Large intestine (tissue), 3 donors: ENCODE measurements at regions not wholly inside any gene's neighbourhood (a gene's known extent, or its start where the extent isn't known, plus 50 kb on each side); places are given as distances from the start of the nearest gene placed in this dataset.

Experiments
- DNase-seq, 2 donors: peaks; one replicate each; pipeline versions ENCODE4 v3.0.0 to v3.0.0-alpha.2; 2013
- H3K27ac ChIP-seq: one replicate; pipeline ENCODE4 v1.5.1; 2013; ENCODE audit warnings: low read length
- H3K27me3 ChIP-seq: 2 replicates; pipeline ENCODE4 v1.6.1; 2013; ENCODE audit warnings: low read length; ENCODE audit not compliant: control insufficient read depth, insufficient read depth
- H3K36me3 ChIP-seq: 2 replicates; pipeline ENCODE4 v1.6.1; 2013; ENCODE audit warnings: low read length; ENCODE audit not compliant: control insufficient read depth, insufficient read depth
- H3K4me1 ChIP-seq: one replicate; pipeline ENCODE4 v1.6.1; 2013; ENCODE audit warnings: low read length; ENCODE audit not compliant: control insufficient read depth, insufficient read depth
- H3K4me3 ChIP-seq: one replicate; pipeline ENCODE4 v1.5.1; 2013; ENCODE audit warnings: low read length
- H3K9me3 ChIP-seq: one replicate; pipeline ENCODE4 v1.6.1; 2013; ENCODE audit warnings: mild to moderate bottlenecking, low read depth, low read length, moderate library complexity; ENCODE audit not compliant: control insufficient read depth
- WGBS: methylation state at CpG from one replicate; pipeline ENCODE4 v1.1.5; 2013; ENCODE audit warnings: low lambda C conversion rate; ENCODE audit not compliant: insufficient coverage; 5-methylcytosine and 5-hydroxymethylcytosine counted together

- H3K36me3 ChIP-seq = no peaks in the 10 kb centered on the region
- no peaks in the 10 kb centered on the region for H3K9me3 ChIP-seq
- H3K27me3 ChIP-seq = no peaks in the 10 kb centered on the region
- DNase-seq = no peak
- no peak overlapping the region for H3K4me3 ChIP-seq
- WGBS = 54% methylated on average over 3 of the region's 4 CpGs
- H3K4me1 ChIP-seq = no peaks in the 10 kb centered on the region
- H3K27ac ChIP-seq = no peak overlapping the region
These were observed 120.4 kb upstream of the FST start for GRCh38 chr5:53359916-53360517.

- Histone ChIP-seq H3K9me3 (no peaks in the 10 kb centered on the region), H3K27ac (no peak overlapping the region), H3K4me1 (no peaks in the 10 kb centered on the region), H3K4me3 (no peak overlapping the region), H3K27me3 (no peaks in the 10 kb centered on the region), H3K36me3 (no peaks in the 10 kb centered on the region)
- no peak for DNase-seq
These were observed 119.6 kb upstream of the FST start for GRCh38 chr5:53360811-53361210.

- Histone ChIP-seq H3K36me3 (no peaks in the 10 kb centered on the region), H3K9me3 (no peaks in the 10 kb centered on the region), H3K4me1 (no peaks in the 10 kb centered on the region), H3K27me3 (no peaks in the 10 kb centered on the region), H3K4me3 (no peak overlapping the region), H3K27ac (no peak overlapping the region)
- WGBS = no CpG with 5 or more reads among the region's 4 CpGs
- DNase-seq = no peak
These were observed 118.7 kb upstream of the FST start for GRCh38 chr5:53361708-53362107.

GRCh38 chr5:53362521-53362941 is 117.9 kb upstream of the FST start:
- DNase-seq = no peak
- 83% methylated on average over 2 of the region's 5 CpGs for WGBS
- Histone ChIP-seq H3K4me1 (no peaks in the 10 kb centered on the region), H3K4me3 (no peak overlapping the region), H3K36me3 (no peaks in the 10 kb centered on the region), H3K27ac (no peak overlapping the region), H3K27me3 (no peaks in the 10 kb centered on the region), H3K9me3 (no peaks in the 10 kb centered on the region)

GRCh38 chr5:53364061-53364460 is 116.4 kb upstream of the FST start:
- DNase-seq = no peak
- H3K27ac ChIP-seq = no peak overlapping the region
- no peaks in the 10 kb centered on the region for H3K27me3 ChIP-seq
- H3K36me3 ChIP-seq = no peaks in the 10 kb centered on the region
- H3K9me3 ChIP-seq = no peaks in the 10 kb centered on the region
- no peak overlapping the region for H3K4me3 ChIP-seq
- H3K4me1 ChIP-seq = no peaks in the 10 kb centered on the region
- 100% methylated on average over 1 of the region's 3 CpGs for WGBS

GRCh38 chr5:53366245-53366644 is 114.2 kb upstream of the FST start:
- Histone ChIP-seq H3K4me1 (no peaks in the 10 kb centered on the region), H3K27me3 (no peaks in the 10 kb centered on the region), H3K36me3 (no peaks in the 10 kb centered on the region), H3K4me3 (no peak overlapping the region), H3K9me3 (no peaks in the 10 kb centered on the region), H3K27ac (no peak overlapping the region)
- no peak for DNase-seq
- WGBS = 100% methylated on average over 3 of the region's 5 CpGs

- WGBS = no CpG with 5 or more reads among the region's 1 CpG
- H3K27ac ChIP-seq = no peak overlapping the region
- no peaks in the 10 kb centered on the region for H3K36me3 ChIP-seq
- DNase-seq = no peak
- H3K4me3 ChIP-seq = no peak overlapping the region
- H3K4me1 ChIP-seq = no peaks in the 10 kb centered on the region
- no peaks in the 10 kb centered on the region for H3K27me3 ChIP-seq
- no peaks in the 10 kb centered on the region for H3K9me3 ChIP-seq
These were observed 112.7 kb upstream of the FST start for GRCh38 chr5:53367727-53368126.

- Histone ChIP-seq H3K9me3 (no peaks in the 10 kb centered on the region), H3K27ac (no peak overlapping the region), H3K4me3 (no peak overlapping the region), H3K4me1 (no peaks in the 10 kb centered on the region), H3K36me3 (no peaks in the 10 kb centered on the region), H3K27me3 (no peaks in the 10 kb centered on the region)
- WGBS = no CpG with 5 or more reads among the region's 1 CpG
- no peak for DNase-seq
These were observed 111.9 kb upstream of the FST start for GRCh38 chr5:53368516-53368915.

- Histone ChIP-seq H3K4me1 (no peaks in the 10 kb centered on the region), H3K27me3 (no peaks in the 10 kb centered on the region), H3K9me3 (no peaks in the 10 kb centered on the region), H3K4me3 (no peak overlapping the region), H3K36me3 (no peaks in the 10 kb centered on the region), H3K27ac (no peak overlapping the region)
- no peak for DNase-seq
- no CpG with 5 or more reads among the region's 2 CpGs for whole genome bisulfite sequencing
These were observed 111.3 kb upstream of the FST start for GRCh38 chr5:53368966-53369605.

- DNase-seq = no peak
- WGBS = 61% methylated on average over 2 of the region's 3 CpGs
- H3K4me3 ChIP-seq = no peak overlapping the region
These were observed 110.7 kb upstream of the FST start for GRCh38 chr5:53369681-53370080.

More at GRCh38 chr5:53369681-53370080, 110.7 kb upstream of the FST start:
- no peaks in the 10 kb centered on the region for H3K36me3 ChIP-seq
- H3K9me3 ChIP-seq = no peaks in the 10 kb centered on the region
- H3K4me1 ChIP-seq = no peaks in the 10 kb centered on the region
- H3K27ac ChIP-seq = no peak overlapping the region
- no peaks in the 10 kb centered on the region for H3K27me3 ChIP-seq
